ENCODE measurements at regions not wholly inside any gene's neighbourhood (a gene's known extent, or its start where the extent isn't known, plus 50 kb on each side); places are given as distances from the start of the nearest gene placed in this dataset.

- H3K4me2 ChIP-seq (ENCODE audit: control insufficient read depth, extremely low read depth, insufficient read depth, low read depth, low read length), result peak overlapping the region; percentile 37
- no peaks in the 10 kb centered on the region for H3K36me3 ChIP-seq (ENCODE audit: control insufficient read depth in 2 of 2, extremely low read depth in 1 of 2, insufficient read depth in 2 of 2, low read length in 2 of 2)
- dilution Hi-C loops (cut with MboI; ENCODE audit: extremely low pct_ligation_motif_present, low sequenced_read_pairs), result no loop called here
- H3K9me3 ChIP-seq (ENCODE audit: control insufficient read depth, low read depth, low read length), result no peaks in the 10 kb centered on the region
- H3K27me3 ChIP-seq (ENCODE audit: control insufficient read depth, extremely low read depth, insufficient read depth, low read length), result no peaks in the 10 kb centered on the region
- no peaks in the 10 kb centered on the region for H3K79me2 ChIP-seq (ENCODE audit: control insufficient read depth, insufficient read depth, low read length)
- H3K9ac ChIP-seq (ENCODE audit: control insufficient read depth, extremely low read depth, insufficient read depth, low read length), result no peak overlapping the region
- no peaks in the 10 kb centered on the region for H4K20me1 ChIP-seq (ENCODE audit: control insufficient read depth, extremely low read depth, insufficient read depth, low read length)
- no peak for TF ChIP-seq EZH2 (IDR thresholded peaks at IDR 0.05; ENCODE audit: low read length)
- no peak for TF ChIP-seq CTCF (optimal IDR thresholded peaks at IDR 0.05 in 1 of 3, IDR thresholded peaks at IDR 0.05 in 1 of 3, conservative IDR thresholded peaks at IDR 0.05 in 1 of 3; ENCODE audit: extremely low read depth in 1 of 3, insufficient read depth in 2 of 3, low read length in 3 of 3)
- no peak overlapping the region for H3K27ac ChIP-seq (ENCODE audit: control insufficient read depth, insufficient read depth, low read length)
- H3K4me1 ChIP-seq (ENCODE audit: control insufficient read depth, extremely low read depth, insufficient read depth, low read length), result peaks cover 13% of the 10 kb centered on the region
- no peak overlapping the region for H2AFZ ChIP-seq (ENCODE audit: control insufficient read depth, low read length)
- FAIRE-seq, result no peak
- DNase-seq (ENCODE audit: low read depth, low spot score), result no peak
- H3K9me1 ChIP-seq (ENCODE audit: control insufficient read depth, extremely low read depth, insufficient read depth, low read length), result no peaks in the 10 kb centered on the region
- H3K4me3 ChIP-seq (ENCODE audit: control insufficient read depth in 2 of 3, extremely low read depth in 1 of 3, insufficient read depth in 2 of 3, low read depth in 1 of 3, low read length in 3 of 3), result no peak overlapping the region
These were observed 87.1 kb upstream of the FRY start for GRCh38 chr13:31944262-31945160.

DNA sequence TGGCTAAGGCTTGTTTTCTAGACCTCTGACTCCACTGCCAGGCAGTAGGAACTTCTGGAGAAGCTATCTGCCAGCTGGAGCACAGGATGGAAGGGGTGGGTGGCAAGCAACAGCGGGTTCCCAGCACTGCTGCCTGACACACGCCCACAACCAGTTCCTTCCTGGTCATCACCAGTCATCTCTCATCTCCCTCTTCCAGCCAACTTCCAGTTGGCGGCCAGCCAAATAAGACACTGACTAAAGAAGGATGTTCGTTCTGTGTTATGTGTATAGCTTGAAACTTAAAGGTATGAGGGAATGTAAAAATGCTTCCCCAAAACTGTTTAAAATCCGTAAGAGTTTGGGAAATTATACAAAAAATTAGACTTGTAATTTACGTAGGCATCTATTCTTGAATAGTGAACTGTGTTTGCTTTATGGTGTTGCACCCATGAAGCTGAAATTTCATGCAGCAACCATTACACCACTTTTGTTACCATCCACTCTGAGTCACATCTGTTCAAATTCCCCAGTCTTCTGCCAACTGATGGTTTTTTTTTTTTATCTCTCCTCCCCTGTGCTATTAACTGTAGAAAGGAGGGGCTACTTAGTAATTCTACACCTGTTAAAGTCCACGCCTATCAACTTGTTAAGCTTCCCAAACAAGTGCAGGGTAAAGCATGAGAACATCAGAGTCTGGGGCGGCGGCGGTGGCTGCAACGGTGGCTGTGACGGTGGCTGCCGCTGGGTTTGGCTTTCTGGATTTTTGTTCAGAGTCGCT is 86.2 kb upstream of the FRY start:
- Histone ChIP-seq H3K9me1 (ENCODE audit: control insufficient read depth, extremely low read depth, insufficient read depth, low read length) (no peaks in the 10 kb centered on the region), H3K4me2 (ENCODE audit: control insufficient read depth, extremely low read depth, insufficient read depth, low read depth, low read length) (peak overlapping the region; percentile 37), H3K4me3 (ENCODE audit: control insufficient read depth in 2 of 3, extremely low read depth in 1 of 3, insufficient read depth in 2 of 3, low read depth in 1 of 3, low read length in 3 of 3) (no peak overlapping the region), H4K20me1 (ENCODE audit: control insufficient read depth, extremely low read depth, insufficient read depth, low read length) (no peaks in the 10 kb centered on the region), H2AFZ (ENCODE audit: control insufficient read depth, low read length) (no peak overlapping the region), H3K4me1 (ENCODE audit: control insufficient read depth, extremely low read depth, insufficient read depth, low read length) (peaks cover 13% of the 10 kb centered on the region), H3K27ac (ENCODE audit: control insufficient read depth, insufficient read depth, low read length) (peak overlapping the region; percentile 19), H3K27me3 (ENCODE audit: control insufficient read depth, extremely low read depth, insufficient read depth, low read length) (no peaks in the 10 kb centered on the region), H3K36me3 (ENCODE audit: control insufficient read depth in 2 of 2, extremely low read depth in 1 of 2, insufficient read depth in 2 of 2, low read length in 2 of 2) (no peaks in the 10 kb centered on the region), H3K79me2 (ENCODE audit: control insufficient read depth, insufficient read depth, low read length) (no peaks in the 10 kb centered on the region), H3K9me3 (ENCODE audit: control insufficient read depth, low read depth, low read length) (no peaks in the 10 kb centered on the region), H3K9ac (ENCODE audit: control insufficient read depth, extremely low read depth, insufficient read depth, low read length) (no peak overlapping the region)
- TF ChIP-seq EZH2 (IDR thresholded peaks at IDR 0.05; ENCODE audit: low read length) (no peak), CTCF (optimal IDR thresholded peaks at IDR 0.05 in 1 of 3, IDR thresholded peaks at IDR 0.05 in 1 of 3, conservative IDR thresholded peaks at IDR 0.05 in 1 of 3; ENCODE audit: extremely low read depth in 1 of 3, insufficient read depth in 2 of 3, low read length in 3 of 3) (no peak)
- dilution Hi-C loops (cut with MboI; ENCODE audit: extremely low pct_ligation_motif_present, low sequenced_read_pairs), result no loop called here
- DNase-seq (ENCODE audit: low read depth, low spot score) (peak; percentile 63), FAIRE-seq (peak; percentile 91)
